Astrocyte (in vitro differentiated cells and primary cell): ENCODE measurements at regions not wholly inside any gene's neighbourhood (a gene's known extent, or its start where the extent isn't known, plus 50 kb on each side); places are given as distances from the start of the nearest gene placed in this dataset.

Experiments
- EZH2 ChIP-seq: IDR thresholded peaks from 2 replicates; pipeline ENCODE4 v1.6.1; 2012; ENCODE audit warnings: mild to moderate bottlenecking, low read length, inconsistent platforms; ENCODE audit not compliant: insufficient read depth
- TF ChIP-seq, protein P1 (sequence below): IDR thresholded peaks from 2 replicates; pipeline ENCODE4 v1.5.1; 2011; ENCODE audit warnings: low read depth, mild to moderate bottlenecking, inconsistent platforms, low read length, moderate library complexity; ENCODE audit not compliant: insufficient read depth

DNA sequence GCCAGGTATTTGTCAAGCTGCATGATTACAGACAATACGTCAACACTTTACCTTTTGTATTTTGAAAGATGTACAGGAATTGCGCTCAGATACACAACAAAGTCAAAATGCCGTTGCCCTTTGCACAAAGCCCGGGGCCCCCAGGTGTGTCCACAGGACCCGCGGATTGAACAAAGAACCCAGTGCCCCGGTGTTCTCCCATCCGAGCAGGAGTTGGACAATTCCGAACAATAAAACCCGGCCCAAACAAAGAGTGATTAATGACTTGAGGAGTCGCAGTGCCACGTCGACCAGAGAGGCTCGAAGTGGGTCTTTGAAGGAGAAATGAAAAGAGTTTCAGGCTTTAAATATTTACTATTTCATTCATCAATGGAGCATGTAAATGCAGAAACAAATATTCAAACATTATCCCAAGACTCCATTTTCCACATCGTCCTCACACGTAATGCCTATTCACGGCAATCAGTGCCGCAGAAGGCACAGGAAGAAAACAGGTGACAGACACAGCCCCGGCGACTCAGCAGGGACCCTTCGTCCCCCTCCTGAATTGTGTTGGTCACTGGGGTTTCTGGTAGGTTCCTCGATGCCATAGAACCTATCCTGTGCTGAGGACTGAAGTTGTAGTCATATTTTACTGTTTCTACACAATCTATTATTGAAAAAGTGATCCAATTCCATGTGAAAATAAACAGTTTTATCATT lies 70.9 kb upstream of the MGMT start:
- TF ChIP-seq, protein P1, sequence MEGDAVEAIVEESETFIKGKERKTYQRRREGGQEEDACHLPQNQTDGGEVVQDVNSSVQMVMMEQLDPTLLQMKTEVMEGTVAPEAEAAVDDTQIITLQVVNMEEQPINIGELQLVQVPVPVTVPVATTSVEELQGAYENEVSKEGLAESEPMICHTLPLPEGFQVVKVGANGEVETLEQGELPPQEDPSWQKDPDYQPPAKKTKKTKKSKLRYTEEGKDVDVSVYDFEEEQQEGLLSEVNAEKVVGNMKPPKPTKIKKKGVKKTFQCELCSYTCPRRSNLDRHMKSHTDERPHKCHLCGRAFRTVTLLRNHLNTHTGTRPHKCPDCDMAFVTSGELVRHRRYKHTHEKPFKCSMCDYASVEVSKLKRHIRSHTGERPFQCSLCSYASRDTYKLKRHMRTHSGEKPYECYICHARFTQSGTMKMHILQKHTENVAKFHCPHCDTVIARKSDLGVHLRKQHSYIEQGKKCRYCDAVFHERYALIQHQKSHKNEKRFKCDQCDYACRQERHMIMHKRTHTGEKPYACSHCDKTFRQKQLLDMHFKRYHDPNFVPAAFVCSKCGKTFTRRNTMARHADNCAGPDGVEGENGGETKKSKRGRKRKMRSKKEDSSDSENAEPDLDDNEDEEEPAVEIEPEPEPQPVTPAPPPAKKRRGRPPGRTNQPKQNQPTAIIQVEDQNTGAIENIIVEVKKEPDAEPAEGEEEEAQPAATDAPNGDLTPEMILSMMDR = no peak
- no peak for TF ChIP-seq EZH2
